CD14-positive monocyte (primary cell): ENCODE measurements at regions not wholly inside any gene's neighbourhood (a gene's known extent, or its start where the extent isn't known, plus 50 kb on each side); places are given as distances from the start of the nearest gene placed in this dataset.

ENCODE experiments used
- DNase-seq, 3 donors: peaks; one replicate each; pipeline ENCODE4 v3.0.0-alpha.2; 2011 to 2022
- H2AFZ ChIP-seq: 2 replicates; pipeline ENCODE4 v1.6.0; 2012; ENCODE audit warnings: mild to moderate bottlenecking, low read depth, low read length, inconsistent platforms; ENCODE audit not compliant: insufficient read depth, poor library complexity, severe bottlenecking
- H3K27ac ChIP-seq, 2 donors: 1 replicate in 1 of 2; 2 replicates in 1 of 2; pipeline ENCODE4 v1.5.1; 2012 to 2013; ENCODE audit warnings: low read length in 2 of 2, control low read depth in 1 of 2, inconsistent platforms in 1 of 2, low read depth in 1 of 2, mild to moderate bottlenecking in 1 of 2
- H3K27me3 ChIP-seq, 2 donors: one replicate each; pipeline versions ENCODE4 v1.6.0 to v1.6.1; 2011 to 2013; ENCODE audit warnings: low read length in 2 of 2; ENCODE audit not compliant: control insufficient read depth in 2 of 2, insufficient read depth in 2 of 2
- H3K36me3 ChIP-seq, 2 donors: replicated peaks in 1 of 2; 1 replicate in 1 of 2; 2 replicates in 1 of 2; pipeline versions ENCODE4 v1.5.1 to v1.6.1; 2012 to 2013; ENCODE audit warnings: low read length in 2 of 2, control low read depth in 1 of 2, inconsistent platforms in 1 of 2, mild to moderate bottlenecking in 1 of 2; ENCODE audit not compliant: insufficient read depth in 2 of 2, control insufficient read depth in 1 of 2
- H3K4me1 ChIP-seq, 2 donors: 1 replicate in 1 of 2; 2 replicates in 1 of 2; pipeline versions ENCODE4 v1.5.1 to v1.6.1; 2012 to 2013; ENCODE audit warnings: low read length in 2 of 2, control low read depth in 1 of 2, inconsistent platforms in 1 of 2, mild to moderate bottlenecking in 1 of 2, moderate library complexity in 1 of 2; ENCODE audit not compliant: insufficient read depth in 2 of 2, control insufficient read depth in 1 of 2
- H3K4me2 ChIP-seq: replicated peaks from 2 replicates; pipeline ENCODE3; 2012; ENCODE audit warnings: low read length, moderate library complexity, mild to moderate bottlenecking; ENCODE audit not compliant: poor library complexity, severe bottlenecking; ENCODE audit errors: extremely low read depth
- H3K4me3 ChIP-seq, 3 experiments: fragments of 200-600 bp in 1 of 3; sonication (generic) in 1 of 3; replicated peaks in 1 of 3; 1 replicate in 2 of 3; 2 replicates in 1 of 3; pipeline ENCODE4 v1.5.1; 2011 to 2013; ENCODE audit warnings: low read length in 3 of 3, mild to moderate bottlenecking in 3 of 3, control low read depth in 2 of 3, low read depth in 2 of 3, inconsistent platforms in 1 of 3, moderate library complexity in 1 of 3
- H3K79me2 ChIP-seq: 2 replicates; pipeline ENCODE4 v1.6.0; 2012; ENCODE audit warnings: mild to moderate bottlenecking, control low read depth, inconsistent platforms, low read length, moderate library complexity; ENCODE audit not compliant: insufficient read depth
- H3K9ac ChIP-seq: 2 replicates; pipeline ENCODE4 v1.6.0; 2017; ENCODE audit warnings: low read length, mild to moderate bottlenecking; ENCODE audit not compliant: insufficient read depth, poor library complexity, severe bottlenecking
- H3K9me3 ChIP-seq, 2 donors: replicated peaks in 1 of 2; 1 replicate in 1 of 2; 2 replicates in 1 of 2; pipeline versions ENCODE4 v1.5.1 to v1.6.1; 2012 to 2013; ENCODE audit warnings: low read length in 2 of 2, control low read depth in 1 of 2; ENCODE audit not compliant: control insufficient read depth in 1 of 2, insufficient read depth in 1 of 2
- H4K20me1 ChIP-seq: 2 replicates; pipeline ENCODE4 v1.6.0; 2012; ENCODE audit warnings: mild to moderate bottlenecking, low read length, control low read depth, moderate library complexity; ENCODE audit not compliant: insufficient read depth
- H3K27ac Mint-ChIP-seq, 7 donors: one replicate each; pipeline ENCODE4 v1.8.0; 2020; ENCODE audit warnings: mild to moderate bottlenecking in 7 of 7, mixed read lengths in 7 of 7, moderate library complexity in 6 of 7, inconsistent platforms in 2 of 7
- H3K27me3 Mint-ChIP-seq, 3 donors: one replicate each; pipeline ENCODE4 v1.8.0; 2021 to 2022; ENCODE audit warnings: low read depth in 3 of 3, mild to moderate bottlenecking in 3 of 3, mixed read lengths in 3 of 3, moderate library complexity in 3 of 3, inconsistent platforms in 1 of 3
- H3K36me3 Mint-ChIP-seq, 2 donors: one replicate each; pipeline ENCODE4 v1.8.0; 2020; ENCODE audit warnings: mixed read lengths in 2 of 2, inconsistent platforms in 1 of 2, mild to moderate bottlenecking in 1 of 2
- H3K4me1 Mint-ChIP-seq: one replicate; pipeline ENCODE4 v1.8.0; 2020; ENCODE audit warnings: mild to moderate bottlenecking, mixed read lengths
- H3K4me3 Mint-ChIP-seq, 2 donors: one replicate each; pipeline ENCODE4 v1.8.0; 2020; ENCODE audit warnings: mild to moderate bottlenecking in 2 of 2, mixed read lengths in 2 of 2, moderate library complexity in 1 of 2
- H3K9me3 Mint-ChIP-seq, 7 donors: one replicate each; pipeline ENCODE4 v1.8.0; 2020 to 2022; ENCODE audit warnings: mixed read lengths in 7 of 7, mild to moderate bottlenecking in 6 of 7, moderate library complexity in 6 of 7, inconsistent platforms in 2 of 7
- WGBS: methylation state at CpG from one replicate; pipeline ENCODE4 v1.1.5; 2013; ENCODE audit warnings: missing lambda C conversion rate; ENCODE audit not compliant: insufficient coverage; 5-methylcytosine and 5-hydroxymethylcytosine counted together
- intact Hi-C, 2 donors: fragments of 100-400 bp; cut with micrococcal nuclease; formaldehyde crosslinking; loops; one replicate each; pipeline versions ENCODE4 v1.15.0 to v1.15.1; 2023
- TF ChIP-seq, protein P1 (sequence below): fragments of 200-600 bp; IDR thresholded peaks from one replicate; pipeline ENCODE4 v1.8.0; 2022; ENCODE audit warnings: antibody characterized with exemption, mild to moderate bottlenecking

DNA sequence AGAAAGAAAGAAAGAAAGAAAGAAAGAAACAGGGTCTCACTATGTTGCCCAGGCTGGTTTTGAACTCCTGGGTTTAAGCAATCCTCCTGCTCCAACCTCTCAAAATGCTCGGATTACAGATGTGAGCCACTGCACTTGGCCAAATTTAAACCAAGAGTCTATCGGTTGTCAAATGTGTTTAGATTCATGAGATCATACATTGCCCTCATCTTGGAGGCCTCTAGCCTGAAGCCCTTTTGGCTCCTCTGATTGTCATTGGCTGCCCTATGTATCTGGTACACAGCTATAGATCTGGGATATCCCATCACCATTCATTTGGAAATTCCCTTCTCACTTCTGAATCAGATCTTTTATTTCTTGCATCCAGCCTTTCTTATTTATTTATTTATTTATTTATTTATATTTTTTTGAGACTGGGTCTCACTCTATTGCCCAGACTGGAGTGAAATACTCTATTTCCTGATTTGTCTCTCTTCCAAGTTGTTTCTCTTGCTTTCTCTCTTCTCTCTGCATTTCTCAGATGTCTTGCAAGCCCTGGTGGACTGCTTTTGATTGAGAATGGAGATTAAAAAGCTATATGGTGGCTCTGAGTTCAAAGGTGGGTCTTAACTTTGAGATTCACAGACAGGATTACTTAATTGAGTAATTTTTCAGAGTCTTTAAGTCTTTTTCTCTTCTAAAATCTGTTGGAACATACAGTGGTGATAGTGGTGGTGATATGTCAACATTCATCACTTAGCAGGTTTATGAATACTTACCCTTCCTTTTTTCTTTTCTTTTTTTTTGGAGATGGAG is 121.9 kb downstream of the GJA1 start:
- Histone ChIP-seq H3K9me3 (peaks cover 0 to 7% of the 10 kb centered on the region in 2 donors), H3K36me3 (no peaks in the 10 kb centered on the region), H3K4me1 (no peaks in the 10 kb centered on the region), H2AFZ (no peak overlapping the region), H3K27me3 (no peaks in the 10 kb centered on the region), H4K20me1 (no peaks in the 10 kb centered on the region), H3K4me3 (no peak overlapping the region), H3K79me2 (no peaks in the 10 kb centered on the region), H3K4me2 (no peak overlapping the region), H3K9ac (no peak overlapping the region), H3K27ac (no peak overlapping the region)
- whole genome bisulfite sequencing = no CpG with 5 or more reads among the region's 2 CpGs
- no peaks in the 10 kb centered on the region for H3K4me1 Mint-ChIP-seq
- H3K27me3 Mint-ChIP-seq = peaks cover 2 to 3% (median 3%) of the 10 kb centered on the region in 3 donors
- peaks cover 0 to 10% (median 3%) of the 10 kb centered on the region in 7 donors for H3K9me3 Mint-ChIP-seq
- H3K27ac Mint-ChIP-seq = no peak overlapping the region
- DNase-seq = no peak
- no peak overlapping the region for H3K4me3 Mint-ChIP-seq
- intact Hi-C loops = no loop called here
- TF ChIP-seq, protein P1, sequence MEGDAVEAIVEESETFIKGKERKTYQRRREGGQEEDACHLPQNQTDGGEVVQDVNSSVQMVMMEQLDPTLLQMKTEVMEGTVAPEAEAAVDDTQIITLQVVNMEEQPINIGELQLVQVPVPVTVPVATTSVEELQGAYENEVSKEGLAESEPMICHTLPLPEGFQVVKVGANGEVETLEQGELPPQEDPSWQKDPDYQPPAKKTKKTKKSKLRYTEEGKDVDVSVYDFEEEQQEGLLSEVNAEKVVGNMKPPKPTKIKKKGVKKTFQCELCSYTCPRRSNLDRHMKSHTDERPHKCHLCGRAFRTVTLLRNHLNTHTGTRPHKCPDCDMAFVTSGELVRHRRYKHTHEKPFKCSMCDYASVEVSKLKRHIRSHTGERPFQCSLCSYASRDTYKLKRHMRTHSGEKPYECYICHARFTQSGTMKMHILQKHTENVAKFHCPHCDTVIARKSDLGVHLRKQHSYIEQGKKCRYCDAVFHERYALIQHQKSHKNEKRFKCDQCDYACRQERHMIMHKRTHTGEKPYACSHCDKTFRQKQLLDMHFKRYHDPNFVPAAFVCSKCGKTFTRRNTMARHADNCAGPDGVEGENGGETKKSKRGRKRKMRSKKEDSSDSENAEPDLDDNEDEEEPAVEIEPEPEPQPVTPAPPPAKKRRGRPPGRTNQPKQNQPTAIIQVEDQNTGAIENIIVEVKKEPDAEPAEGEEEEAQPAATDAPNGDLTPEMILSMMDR = no peak
- no peaks in the 10 kb centered on the region for H3K36me3 Mint-ChIP-seq

DNA sequence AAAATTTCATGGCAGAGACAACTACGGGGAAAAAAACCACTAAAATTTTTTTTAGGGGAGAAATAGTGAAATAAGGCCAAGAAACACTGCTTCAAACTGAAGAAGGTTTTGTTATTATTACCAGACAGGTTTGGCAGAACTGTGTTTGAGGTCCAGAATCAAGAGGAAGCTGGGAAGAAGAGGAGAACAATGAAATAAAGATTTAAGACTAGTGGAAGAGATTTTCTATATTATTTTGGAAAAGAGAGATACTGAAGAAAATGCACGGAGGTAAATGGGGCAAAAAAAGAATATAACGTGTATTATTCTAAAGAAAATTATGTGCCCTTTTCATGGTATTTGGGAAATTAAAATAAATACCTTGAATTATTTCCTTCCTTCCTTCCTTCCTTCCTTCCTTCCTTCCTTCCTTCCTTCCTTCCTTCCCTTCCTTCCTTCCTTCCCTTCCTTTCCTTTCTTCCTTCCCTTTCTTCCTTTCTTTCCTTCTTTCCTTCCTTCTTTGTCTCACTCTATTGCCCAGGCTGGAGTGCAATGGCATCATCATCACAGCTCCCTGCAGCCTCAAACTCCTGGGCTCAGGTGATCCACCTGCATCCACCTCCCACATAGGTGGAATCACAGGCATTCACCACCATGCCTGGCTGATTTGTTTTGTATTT is 124.3 kb downstream of the GJA1 start:
- no peak overlapping the region for H3K9ac ChIP-seq
- H3K4me3 ChIP-seq = no peak overlapping the region
- Mint-ChIP-seq H3K4me1 (no peaks in the 10 kb centered on the region), H3K36me3 (no peaks in the 10 kb centered on the region), H3K4me3 (no peak overlapping the region), H3K9me3 (peaks cover 5 to 16% (median 14%) of the 10 kb centered on the region in 7 donors), H3K27me3 (peaks cover 0 to 3% (median 2%) of the 10 kb centered on the region in 3 donors), H3K27ac (peak overlapping the region in 1 of 7 donors; percentile 57)
- TF ChIP-seq, protein P1 = no peak
- H3K9me3 ChIP-seq = peaks cover 7 to 12% of the 10 kb centered on the region in 2 donors
- H3K4me1 ChIP-seq = no peaks in the 10 kb centered on the region
- H3K4me2 ChIP-seq = no peak overlapping the region
- no CpG with 5 or more reads among the region's 3 CpGs for WGBS
- H3K27me3 ChIP-seq = no peaks in the 10 kb centered on the region
- no peaks in the 10 kb centered on the region for H4K20me1 ChIP-seq
- DNase-seq = no peak
- intact Hi-C loops = no loop called here
- H3K36me3 ChIP-seq = no peaks in the 10 kb centered on the region
- no peak overlapping the region for H3K27ac ChIP-seq
- no peaks in the 10 kb centered on the region for H3K79me2 ChIP-seq
- no peak overlapping the region for H2AFZ ChIP-seq
